WTC11 (cell line): ENCODE measurements at regions not wholly inside any gene's neighbourhood (a gene's known extent, or its start where the extent isn't known, plus 50 kb on each side); places are given as distances from the start of the nearest gene placed in this dataset.

ENCODE experiments used
- ATAC-seq: fragments of 200-7000 bp; cut with Tn5 transposase; 2 replicates; pipeline ENCODE4 v1.10.0; 2021; ENCODE audit warnings: mild to moderate bottlenecking, moderate library complexity
- CTCF ChIA-PET: fragments of 300-600 bp; sonication (Branson Sonifier 250); formaldehyde crosslinking; loops from one replicate; lab custom pipeline; 2021; ENCODE audit warnings: antibody characterized with exemption; lab: Charles Lee
- POLR2A ChIA-PET: fragments of 350-600 bp; sonication (Branson Sonifier 250); formaldehyde crosslinking; loops from one replicate; lab custom pipeline; 2021; ENCODE audit warnings: antibody characterized with exemption; lab: Charles Lee
- DNase-seq: peaks from one replicate; pipeline ENCODE4 v3.0.0; 2021; ENCODE audit warnings: low spot score
- H3K27ac Mint-ChIP-seq: 2 replicates; pipeline ENCODE4 v1.8.0; 2021; ENCODE audit warnings: mixed read lengths
- H3K27me3 Mint-ChIP-seq: 2 replicates; pipeline ENCODE4 v1.8.0; 2021; ENCODE audit warnings: low read depth, mild to moderate bottlenecking, moderate library complexity, mixed read lengths
- H3K36me3 Mint-ChIP-seq: 2 replicates; pipeline ENCODE4 v1.8.0; 2021; ENCODE audit warnings: mixed read lengths
- H3K4me1 Mint-ChIP-seq: 2 replicates; pipeline ENCODE4 v1.8.0; 2022; ENCODE audit warnings: mixed read lengths
- H3K4me3 Mint-ChIP-seq: 2 replicates; pipeline ENCODE4 v1.8.0; 2021; ENCODE audit warnings: mild to moderate bottlenecking, moderate library complexity, mixed read lengths
- H3K9me3 Mint-ChIP-seq: 2 replicates; pipeline ENCODE4 v1.8.0; 2021; ENCODE audit warnings: mixed read lengths
- ATF1 ChIP-seq: sonication (generic); formaldehyde crosslinking; IDR thresholded peaks from 2 replicates; pipeline ENCODE4 v1.8.1; 2023; ENCODE audit warnings: mild to moderate bottlenecking, moderate library complexity, missing genetic modification reagents
- ATF3 ChIP-seq: sonication (generic); formaldehyde crosslinking; conservative IDR thresholded peaks from 2 replicates; pipeline ENCODE4 v1.8.1; 2022; ENCODE audit warnings: mild to moderate bottlenecking, missing genetic modification reagents
- ATF6 ChIP-seq: sonication (generic); formaldehyde crosslinking; IDR thresholded peaks from 2 replicates; pipeline ENCODE4 v1.8.1; 2023; ENCODE audit warnings: mild to moderate bottlenecking, missing genetic modification reagents
- HMGA2 ChIP-seq: fragments of 250-450 bp; sonication (Bioruptor Pico); IDR thresholded peaks from 2 replicates; pipeline ENCODE4 v1.4.0; 2021; ENCODE audit warnings: mild to moderate bottlenecking, moderate library complexity
- JUN ChIP-seq: sonication (generic); formaldehyde crosslinking; IDR thresholded peaks from 2 replicates; pipeline ENCODE4 v1.8.0; 2023; ENCODE audit warnings: mild to moderate bottlenecking, missing genetic modification reagents
- KAT7 ChIP-seq: sonication (generic); formaldehyde crosslinking; IDR thresholded peaks from 2 replicates; pipeline ENCODE4 v1.8.1; 2023; ENCODE audit warnings: missing genetic modification reagents, mild to moderate bottlenecking, borderline replicate concordance
- NFE2L1 ChIP-seq: sonication (generic); formaldehyde crosslinking; IDR thresholded peaks from 2 replicates; pipeline ENCODE4 v1.8.1; 2023; ENCODE audit warnings: missing genetic modification reagents
- NFYB ChIP-seq: sonication (generic); formaldehyde crosslinking; conservative IDR thresholded peaks from 2 replicates; pipeline ENCODE4 v1.8.0; 2022; ENCODE audit warnings: low read depth, missing genetic modification reagents
- NR2C2 ChIP-seq: sonication (generic); formaldehyde crosslinking; IDR thresholded peaks from 2 replicates; pipeline ENCODE4 v1.8.0; 2022; ENCODE audit warnings: mild to moderate bottlenecking, missing genetic modification reagents
- PRRX2 ChIP-seq: fragments of 250-450 bp; sonication (Bioruptor Pico); IDR thresholded peaks from 2 replicates; pipeline ENCODE4 v1.8.0; 2021; ENCODE audit warnings: mild to moderate bottlenecking
- TEAD1 ChIP-seq: sonication (generic); formaldehyde crosslinking; IDR thresholded peaks from 2 replicates; pipeline ENCODE4 v1.8.0; 2022; ENCODE audit warnings: mild to moderate bottlenecking, missing genetic modification reagents
- TP53 ChIP-seq: sonication (generic); formaldehyde crosslinking; IDR thresholded peaks from 2 replicates; pipeline ENCODE4 v1.8.1; 2023; ENCODE audit warnings: mild to moderate bottlenecking, missing genetic modification reagents
- ZMAT4 ChIP-seq: fragments of 250-450 bp; sonication (Bioruptor Pico); IDR thresholded peaks from 2 replicates; pipeline ENCODE4 v1.9.0; 2021; ENCODE audit warnings: mild to moderate bottlenecking
- ZNF281 ChIP-seq: sonication (generic); formaldehyde crosslinking; IDR thresholded peaks from 2 replicates; pipeline ENCODE4 v1.8.0; 2023; ENCODE audit warnings: mild to moderate bottlenecking, missing genetic modification reagents
- TF ChIP-seq, protein P1 (sequence below): sonication (generic); formaldehyde crosslinking; IDR thresholded peaks from 2 replicates; pipeline ENCODE4 v1.8.0; 2022; ENCODE audit warnings: mild to moderate bottlenecking, missing genetic modification reagents
- TF ChIP-seq, protein P2 (sequence below): fragments of 250-450 bp; sonication (Bioruptor Pico); conservative IDR thresholded peaks from 2 replicates; pipeline ENCODE4 v1.9.0; 2021; ENCODE audit warnings: mild to moderate bottlenecking
- TF ChIP-seq, protein P3 (sequence below): fragments of 250-450 bp; sonication (Bioruptor Pico); IDR thresholded peaks from 2 replicates; pipeline ENCODE4 v1.9.0; 2021; ENCODE audit warnings: mild to moderate bottlenecking
- TF ChIP-seq, protein P4 (sequence below): sonication (generic); formaldehyde crosslinking; IDR thresholded peaks from 2 replicates; pipeline ENCODE4 v1.8.1; 2022; ENCODE audit warnings: mild to moderate bottlenecking, missing genetic modification reagents, moderate library complexity, borderline replicate concordance

DNA sequence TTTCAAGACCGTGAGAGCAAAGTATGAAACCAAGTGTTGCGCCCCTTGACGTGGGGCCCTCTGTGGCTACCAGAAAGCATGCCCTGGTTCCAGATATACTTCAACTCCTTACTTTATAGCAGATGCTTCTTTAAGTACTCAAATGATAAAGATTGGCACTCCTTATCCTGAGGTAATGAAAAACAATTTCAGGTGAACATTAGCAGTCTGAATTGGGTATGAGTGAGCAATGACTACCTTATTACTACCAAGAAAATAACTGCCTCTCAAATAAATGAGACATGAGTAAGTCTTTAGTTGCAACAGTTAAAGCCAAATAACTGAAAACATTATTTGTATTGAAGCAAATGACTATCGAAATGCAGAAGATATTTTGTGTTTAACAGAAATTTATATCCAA lies 408.7 kb downstream of the MMUT start:
- peaks cover 31% of the 10 kb centered on the region for H3K9me3 Mint-ChIP-seq
- H3K4me1 Mint-ChIP-seq, result peaks cover 14% of the 10 kb centered on the region
- POLR2A ChIA-PET, result no interaction called here
- H3K4me3 Mint-ChIP-seq, result no peak overlapping the region
- ATAC-seq (no peak), DNase-seq (no peak)
- H3K27ac Mint-ChIP-seq, result no peak overlapping the region
- TF ChIP-seq, protein P1, sequence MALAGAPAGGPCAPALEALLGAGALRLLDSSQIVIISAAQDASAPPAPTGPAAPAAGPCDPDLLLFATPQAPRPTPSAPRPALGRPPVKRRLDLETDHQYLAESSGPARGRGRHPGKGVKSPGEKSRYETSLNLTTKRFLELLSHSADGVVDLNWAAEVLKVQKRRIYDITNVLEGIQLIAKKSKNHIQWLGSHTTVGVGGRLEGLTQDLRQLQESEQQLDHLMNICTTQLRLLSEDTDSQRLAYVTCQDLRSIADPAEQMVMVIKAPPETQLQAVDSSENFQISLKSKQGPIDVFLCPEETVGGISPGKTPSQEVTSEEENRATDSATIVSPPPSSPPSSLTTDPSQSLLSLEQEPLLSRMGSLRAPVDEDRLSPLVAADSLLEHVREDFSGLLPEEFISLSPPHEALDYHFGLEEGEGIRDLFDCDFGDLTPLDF, result no peak
- CTCF ChIA-PET, result no interaction called here
- H3K27me3 Mint-ChIP-seq, result no peaks in the 10 kb centered on the region
- H3K36me3 Mint-ChIP-seq, result peaks cover 14% of the 10 kb centered on the region

DNA sequence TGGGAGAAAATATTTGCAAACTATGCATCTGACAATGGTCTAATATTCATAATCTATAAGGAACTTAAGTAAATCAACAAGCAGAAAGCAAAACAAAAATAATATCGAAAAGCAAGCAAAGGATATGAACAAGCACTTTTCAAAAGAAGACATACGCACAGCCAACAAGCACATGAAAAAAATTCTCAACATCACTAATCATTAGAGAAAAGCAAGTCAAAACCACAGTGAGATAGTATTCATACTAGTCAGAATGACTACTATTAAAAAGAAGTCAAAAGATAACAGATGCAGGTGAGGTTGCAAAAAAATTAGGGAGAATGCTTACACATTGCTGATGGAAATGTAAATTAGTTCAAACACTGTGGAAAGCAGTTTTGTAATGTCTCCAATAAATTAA lies 410.2 kb downstream of the MMUT start:
- ATAC-seq, result no peak
- Mint-ChIP-seq H3K27me3 (no peaks in the 10 kb centered on the region), H3K4me3 (no peak overlapping the region), H3K4me1 (peaks cover 14% of the 10 kb centered on the region), H3K27ac (no peak overlapping the region), H3K36me3 (peaks cover under 1% of the 10 kb centered on the region; the same call in 1 of the 2 replicates), H3K9me3 (peaks cover 17% of the 10 kb centered on the region)
- DNase-seq, result no peak
- CTCF ChIA-PET, result no interaction called here
- no peak for TF ChIP-seq HMGA2 (CRISPR knock-in tag)
- TF ChIP-seq, protein P2, sequence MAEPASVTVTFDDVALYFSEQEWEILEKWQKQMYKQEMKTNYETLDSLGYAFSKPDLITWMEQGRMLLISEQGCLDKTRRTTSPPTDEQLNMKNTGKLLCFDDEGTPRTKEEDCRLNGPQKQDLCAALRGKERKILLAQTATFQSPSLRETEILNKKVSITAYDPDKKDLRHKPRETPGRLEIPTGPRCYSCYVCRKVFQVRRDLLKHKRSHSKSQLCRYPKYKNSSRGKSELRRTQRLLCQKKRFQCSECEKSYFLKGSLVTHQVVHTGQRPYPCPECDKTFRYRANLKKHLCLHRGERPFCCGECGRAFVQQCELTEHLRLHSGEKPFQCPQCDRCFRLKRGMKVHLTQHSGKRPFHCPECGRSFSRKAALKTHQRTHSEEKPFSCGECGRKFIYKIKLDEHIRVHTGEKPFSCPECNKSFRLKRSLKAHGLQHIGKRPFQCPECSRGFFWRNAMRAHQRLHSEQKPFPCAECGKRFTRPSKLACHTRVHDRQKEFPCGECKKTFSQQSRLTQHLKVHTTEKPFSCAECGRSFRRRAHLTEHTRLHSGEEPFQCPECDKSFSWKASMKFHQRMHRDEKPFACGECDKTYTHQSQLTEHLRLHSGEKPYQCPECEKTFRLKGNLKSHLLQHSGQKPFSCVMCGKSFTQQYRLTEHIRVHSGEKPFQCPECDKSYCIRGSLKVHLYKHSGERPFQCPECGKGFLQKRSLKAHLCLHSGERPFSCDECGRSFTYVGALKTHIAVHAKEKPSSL, result no peak
- TF ChIP-seq, protein P3, sequence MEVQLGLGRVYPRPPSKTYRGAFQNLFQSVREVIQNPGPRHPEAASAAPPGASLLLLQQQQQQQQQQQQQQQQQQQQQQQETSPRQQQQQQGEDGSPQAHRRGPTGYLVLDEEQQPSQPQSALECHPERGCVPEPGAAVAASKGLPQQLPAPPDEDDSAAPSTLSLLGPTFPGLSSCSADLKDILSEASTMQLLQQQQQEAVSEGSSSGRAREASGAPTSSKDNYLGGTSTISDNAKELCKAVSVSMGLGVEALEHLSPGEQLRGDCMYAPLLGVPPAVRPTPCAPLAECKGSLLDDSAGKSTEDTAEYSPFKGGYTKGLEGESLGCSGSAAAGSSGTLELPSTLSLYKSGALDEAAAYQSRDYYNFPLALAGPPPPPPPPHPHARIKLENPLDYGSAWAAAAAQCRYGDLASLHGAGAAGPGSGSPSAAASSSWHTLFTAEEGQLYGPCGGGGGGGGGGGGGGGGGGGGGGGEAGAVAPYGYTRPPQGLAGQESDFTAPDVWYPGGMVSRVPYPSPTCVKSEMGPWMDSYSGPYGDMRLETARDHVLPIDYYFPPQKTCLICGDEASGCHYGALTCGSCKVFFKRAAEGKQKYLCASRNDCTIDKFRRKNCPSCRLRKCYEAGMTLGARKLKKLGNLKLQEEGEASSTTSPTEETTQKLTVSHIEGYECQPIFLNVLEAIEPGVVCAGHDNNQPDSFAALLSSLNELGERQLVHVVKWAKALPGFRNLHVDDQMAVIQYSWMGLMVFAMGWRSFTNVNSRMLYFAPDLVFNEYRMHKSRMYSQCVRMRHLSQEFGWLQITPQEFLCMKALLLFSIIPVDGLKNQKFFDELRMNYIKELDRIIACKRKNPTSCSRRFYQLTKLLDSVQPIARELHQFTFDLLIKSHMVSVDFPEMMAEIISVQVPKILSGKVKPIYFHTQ (CRISPR knock-in tag), result no peak
- TF ChIP-seq, protein P4, sequence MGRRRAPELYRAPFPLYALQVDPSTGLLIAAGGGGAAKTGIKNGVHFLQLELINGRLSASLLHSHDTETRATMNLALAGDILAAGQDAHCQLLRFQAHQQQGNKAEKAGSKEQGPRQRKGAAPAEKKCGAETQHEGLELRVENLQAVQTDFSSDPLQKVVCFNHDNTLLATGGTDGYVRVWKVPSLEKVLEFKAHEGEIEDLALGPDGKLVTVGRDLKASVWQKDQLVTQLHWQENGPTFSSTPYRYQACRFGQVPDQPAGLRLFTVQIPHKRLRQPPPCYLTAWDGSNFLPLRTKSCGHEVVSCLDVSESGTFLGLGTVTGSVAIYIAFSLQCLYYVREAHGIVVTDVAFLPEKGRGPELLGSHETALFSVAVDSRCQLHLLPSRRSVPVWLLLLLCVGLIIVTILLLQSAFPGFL (CRISPR knock-in tag), result no peak
- no peak for TF ChIP-seq NFYB
- no peak for TF ChIP-seq NR2C2 (CRISPR knock-in tag)
- POLR2A ChIA-PET, result no interaction called here

- Mint-ChIP-seq H3K27ac (no peak overlapping the region), H3K9me3 (peaks cover 3% of the 10 kb centered on the region; the same call in 1 of the 2 replicates), H3K4me1 (peaks cover 14% of the 10 kb centered on the region), H3K36me3 (no peaks in the 10 kb centered on the region), H3K4me3 (no peak overlapping the region), H3K27me3 (no peaks in the 10 kb centered on the region)
- ATAC-seq, result no peak
- CTCF ChIA-PET, result no interaction called here
- POLR2A ChIA-PET, result no interaction called here
- no peak for DNase-seq
- TF ChIP-seq ZNF281 (CRISPR knock-in tag) (no peak), JUN (CRISPR knock-in tag) (no peak), PRRX2 (no peak), ATF3 (no peak), TEAD1 (no peak), ATF6 (CRISPR knock-in tag) (no peak), TP53 (no peak), ZMAT4 (CRISPR knock-in tag) (no peak), KAT7 (no peak), NFE2L1 (CRISPR knock-in tag) (no peak), ATF1 (CRISPR knock-in tag) (no peak)
Observed at GRCh38 chr6:49051281-49051680, 411.8 kb downstream of the MMUT start.
